ENCODE measurements at regions not wholly inside any gene's neighbourhood (a gene's known extent, or its start where the extent isn't known, plus 50 kb on each side); places are given as distances from the start of the nearest gene placed in this dataset.
A peak's percentile ranks its signal among the peaks of the same experiment; 100 is the strongest.

DNA sequence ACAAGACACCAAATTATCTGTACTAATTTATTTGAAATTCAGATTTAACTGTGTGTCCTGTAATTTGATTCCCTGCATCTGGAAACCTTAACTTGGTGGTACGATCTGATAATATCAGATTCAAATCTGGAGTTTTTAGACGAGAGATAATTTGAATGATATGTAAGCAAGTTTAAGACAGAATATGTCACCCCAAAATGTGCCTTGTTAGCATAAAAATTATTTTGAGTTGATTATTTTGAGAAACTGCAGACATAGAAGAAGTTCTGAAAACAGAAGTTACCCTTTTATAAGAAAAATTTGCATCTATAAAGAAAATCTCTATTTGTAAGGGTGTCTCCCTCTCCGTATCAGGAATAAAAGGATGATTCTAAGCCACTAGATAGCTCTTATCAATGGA, 1202.8 kb downstream of the ROBO2 start:
- in situ Hi-C loops (cut with HindIII; ENCODE audit: low sequenced_read_pairs) = no loop called here
- no peak for DNase-seq (ENCODE audit: low read depth, low spot score)
- TF ChIP-seq, protein P1, sequence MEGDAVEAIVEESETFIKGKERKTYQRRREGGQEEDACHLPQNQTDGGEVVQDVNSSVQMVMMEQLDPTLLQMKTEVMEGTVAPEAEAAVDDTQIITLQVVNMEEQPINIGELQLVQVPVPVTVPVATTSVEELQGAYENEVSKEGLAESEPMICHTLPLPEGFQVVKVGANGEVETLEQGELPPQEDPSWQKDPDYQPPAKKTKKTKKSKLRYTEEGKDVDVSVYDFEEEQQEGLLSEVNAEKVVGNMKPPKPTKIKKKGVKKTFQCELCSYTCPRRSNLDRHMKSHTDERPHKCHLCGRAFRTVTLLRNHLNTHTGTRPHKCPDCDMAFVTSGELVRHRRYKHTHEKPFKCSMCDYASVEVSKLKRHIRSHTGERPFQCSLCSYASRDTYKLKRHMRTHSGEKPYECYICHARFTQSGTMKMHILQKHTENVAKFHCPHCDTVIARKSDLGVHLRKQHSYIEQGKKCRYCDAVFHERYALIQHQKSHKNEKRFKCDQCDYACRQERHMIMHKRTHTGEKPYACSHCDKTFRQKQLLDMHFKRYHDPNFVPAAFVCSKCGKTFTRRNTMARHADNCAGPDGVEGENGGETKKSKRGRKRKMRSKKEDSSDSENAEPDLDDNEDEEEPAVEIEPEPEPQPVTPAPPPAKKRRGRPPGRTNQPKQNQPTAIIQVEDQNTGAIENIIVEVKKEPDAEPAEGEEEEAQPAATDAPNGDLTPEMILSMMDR (IDR thresholded peaks at IDR 0.05; ENCODE audit: low read depth, low read length) = no peak
- no peak overlapping the region for H3K4me3 ChIP-seq (ENCODE audit: low read depth, low read length)

DNA sequence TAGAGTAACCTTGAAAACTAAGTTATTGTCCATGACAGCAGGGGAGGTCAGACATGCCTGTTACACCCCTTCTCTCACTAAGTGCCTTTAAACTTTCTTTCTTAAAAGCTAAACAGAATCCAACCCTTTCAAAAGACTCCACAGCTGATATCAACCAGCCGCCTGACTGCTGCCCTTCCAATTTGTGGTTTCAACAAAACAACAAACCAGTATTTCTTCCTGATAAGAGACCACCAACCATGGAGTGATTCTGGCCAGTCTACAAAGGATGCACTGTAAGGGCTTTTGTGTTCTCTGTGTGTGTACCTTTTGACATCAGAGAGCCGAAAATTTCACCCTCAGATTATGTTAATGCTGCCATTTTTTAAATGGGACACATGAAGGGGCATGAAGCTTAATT, 1204.2 kb downstream of the ROBO2 start:
- TF ChIP-seq, protein P1 (IDR thresholded peaks at IDR 0.05; ENCODE audit: low read depth, low read length) = no peak
- in situ Hi-C loops (cut with HindIII; ENCODE audit: low sequenced_read_pairs) = no loop called here
- no peak for DNase-seq (ENCODE audit: low read depth, low spot score)
- H3K4me3 ChIP-seq (ENCODE audit: low read depth, low read length) = no peak overlapping the region

DNA sequence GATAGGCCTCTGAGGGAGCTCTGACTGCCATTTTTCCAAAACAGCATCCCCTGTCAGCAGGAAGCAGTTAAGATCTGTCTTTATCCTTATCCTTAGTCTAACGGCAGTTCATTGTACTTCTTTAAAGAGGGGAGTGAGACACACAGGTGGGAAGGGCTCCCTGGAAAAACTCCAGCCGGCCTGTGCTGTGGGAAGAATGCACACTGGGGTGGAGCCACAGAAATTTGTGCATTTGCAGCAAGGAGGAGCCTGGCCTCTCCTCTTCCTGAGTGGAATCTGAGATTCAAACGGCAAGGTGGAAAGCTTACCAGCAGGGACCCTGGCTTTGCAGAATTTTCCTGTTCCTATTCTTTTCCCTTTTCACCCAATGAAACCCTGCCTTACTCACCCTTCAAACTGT, 1209.4 kb downstream of the ROBO2 start:
- no peak for DNase-seq (ENCODE audit: low read depth, low spot score)
- TF ChIP-seq, protein P1 (IDR thresholded peaks at IDR 0.05; ENCODE audit: low read depth, low read length) = no peak
- in situ Hi-C loops (cut with HindIII; ENCODE audit: low sequenced_read_pairs) = no loop called here
- H3K4me3 ChIP-seq (ENCODE audit: low read depth, low read length) = no peak overlapping the region

DNA sequence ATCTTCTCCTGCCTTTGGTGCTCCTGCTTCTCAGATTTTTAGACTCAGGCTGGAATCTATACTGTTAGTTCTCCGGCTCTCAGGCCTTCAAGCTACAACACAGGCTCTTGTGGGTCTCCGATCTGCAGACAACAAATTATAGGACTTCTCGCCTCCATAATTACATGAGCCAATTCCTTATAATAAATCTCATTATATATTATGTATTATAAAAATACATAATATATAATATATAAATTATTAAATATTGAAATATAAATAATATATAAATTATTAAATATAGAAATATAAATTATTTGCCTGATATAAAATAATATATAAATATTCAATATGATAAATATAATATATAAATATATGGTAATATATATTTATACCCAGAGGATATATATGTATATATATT, 1214.0 kb downstream of the ROBO2 start:
- no peak for DNase-seq (ENCODE audit: low read depth, low spot score)
- in situ Hi-C loops (cut with HindIII; ENCODE audit: low sequenced_read_pairs) = no loop called here
- no peak overlapping the region for H3K4me3 ChIP-seq (ENCODE audit: low read depth, low read length)
- TF ChIP-seq, protein P1 (IDR thresholded peaks at IDR 0.05; ENCODE audit: low read depth, low read length) = no peak

DNA sequence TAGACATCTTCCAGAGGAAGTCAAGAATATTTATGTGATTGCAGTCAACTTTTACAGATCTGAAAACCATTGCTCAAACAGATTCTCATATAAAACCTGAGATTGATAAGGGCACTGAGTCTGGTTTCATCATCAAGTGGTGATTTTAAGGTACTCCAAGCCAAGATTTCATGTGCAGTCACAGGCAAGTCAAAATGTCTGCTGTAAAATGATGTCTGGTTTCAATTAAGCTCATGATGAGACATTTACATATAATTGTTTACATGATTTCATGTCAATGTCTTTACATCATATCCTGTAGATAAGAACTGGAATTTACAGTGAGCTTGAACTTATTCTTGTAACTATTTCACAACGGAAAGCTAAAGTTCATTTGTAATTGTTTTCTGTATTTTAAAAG, 1215.5 kb downstream of the ROBO2 start:
- in situ Hi-C loops (cut with HindIII; ENCODE audit: low sequenced_read_pairs) = no loop called here
- no peak overlapping the region for H3K4me3 ChIP-seq (ENCODE audit: low read depth, low read length)
- peak; percentile 54 for DNase-seq (ENCODE audit: low read depth, low spot score)
- TF ChIP-seq, protein P1 (IDR thresholded peaks at IDR 0.05; ENCODE audit: low read depth, low read length) = no peak

DNA sequence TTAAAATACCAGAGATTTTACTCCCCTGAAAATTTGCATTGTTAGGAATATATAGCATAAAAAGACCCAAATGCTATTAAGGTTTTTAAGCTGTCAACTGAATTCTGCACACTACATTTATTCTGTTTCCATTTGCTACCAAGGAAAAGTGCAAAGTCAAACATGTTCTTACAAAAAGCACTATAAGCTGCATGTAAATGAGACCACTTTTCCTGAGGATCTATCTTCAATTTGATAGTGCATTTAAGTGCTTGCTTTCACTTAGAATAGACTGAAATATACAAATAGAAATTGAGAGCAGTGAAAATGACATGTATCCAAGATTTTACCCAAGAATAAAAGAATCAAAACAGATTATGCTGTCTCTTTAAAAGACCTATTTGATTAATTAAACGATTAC, 1216.2 kb downstream of the ROBO2 start:
- no peak for DNase-seq (ENCODE audit: low read depth, low spot score)
- in situ Hi-C loops (cut with HindIII; ENCODE audit: low sequenced_read_pairs) = no loop called here
- TF ChIP-seq, protein P1 (IDR thresholded peaks at IDR 0.05; ENCODE audit: low read depth, low read length) = no peak
- H3K4me3 ChIP-seq (ENCODE audit: low read depth, low read length) = no peak overlapping the region

DNA sequence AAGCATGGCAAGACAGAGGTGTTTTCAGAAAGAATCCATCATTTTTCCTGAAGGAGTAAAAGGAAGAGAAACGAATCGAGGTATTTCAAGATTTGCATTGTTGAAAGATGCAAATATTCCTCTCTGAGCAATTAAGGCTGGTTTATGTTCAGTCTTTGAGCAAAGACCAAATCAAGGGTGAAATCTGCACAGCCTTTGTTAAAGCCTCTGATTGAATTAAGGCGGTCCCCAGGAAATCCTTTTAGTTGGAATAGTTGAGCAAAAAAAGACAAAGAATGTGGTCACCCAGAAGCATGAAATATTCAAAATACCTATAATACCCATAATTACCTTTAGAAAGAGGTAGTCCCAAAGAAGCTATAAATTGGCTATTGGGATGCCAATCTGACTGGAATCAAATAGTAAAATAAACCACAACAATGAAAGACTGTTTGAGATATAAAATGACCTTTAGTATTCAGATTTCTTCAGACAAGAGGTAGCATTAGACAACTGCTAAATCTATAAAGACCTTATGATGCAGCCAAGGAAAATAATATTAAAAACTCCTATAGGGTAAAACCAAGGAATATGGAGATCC, 1218.1 kb downstream of the ROBO2 start:
- in situ Hi-C loops (cut with HindIII; ENCODE audit: low sequenced_read_pairs) = no loop called here
- no peak overlapping the region for H3K4me3 ChIP-seq (ENCODE audit: low read depth, low read length)
- TF ChIP-seq, protein P1 (IDR thresholded peaks at IDR 0.05; ENCODE audit: low read depth, low read length) = no peak
- no peak for DNase-seq (ENCODE audit: low read depth, low spot score)
